T-helper 1 cell treated with Interleukin-12 subunit alpha and Interleukin-12 subunit beta and Interleukin-4 antibody, amounts not matched to agents 30 ng/mL and 1 ng/mL, for 36 hours (primary cell): ENCODE measurements at regions not wholly inside any gene's neighbourhood (a gene's known extent, or its start where the extent isn't known, plus 50 kb on each side); places are given as distances from the start of the nearest gene placed in this dataset.
"Not testable (repeated sequence)": the region's sequence is repeated elsewhere in the genome, so short reads cannot be mapped to it uniquely, and the experiment has no call there.

Experiments
- intact Hi-C: fragments of 100-400 bp; cut with micrococcal nuclease; formaldehyde crosslinking; loops from one replicate; pipeline ENCODE4 v1.15.1; 2024

DNA sequence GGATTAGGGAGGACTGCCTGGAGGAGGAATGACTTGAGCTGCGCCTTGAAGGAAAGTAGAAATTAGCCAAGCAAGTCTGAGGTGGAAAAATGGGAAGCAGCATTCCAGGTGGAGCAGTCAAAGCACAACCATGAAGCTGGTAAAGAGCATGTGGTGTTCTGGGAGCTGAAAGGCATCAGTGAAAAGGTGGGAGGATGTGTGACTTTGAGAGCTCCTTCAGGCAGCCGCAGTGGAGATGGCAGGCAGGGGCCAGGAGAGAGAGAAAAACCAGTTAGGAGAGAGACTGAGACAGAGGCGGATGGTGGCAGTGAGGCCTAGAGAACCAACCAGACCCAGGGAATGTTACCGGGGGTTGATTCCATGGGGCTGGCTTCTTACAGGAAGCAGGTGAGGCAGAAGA lies 393.4 kb downstream of the MIAT start:
- intact Hi-C loops = no loop called here

- intact Hi-C loops = no loop called here
Measured at GRCh38 chr22:27051407-27051806, 394.0 kb downstream of the MIAT start.

- intact Hi-C loops = no loop called here
Measured at GRCh38 chr22:27057717-27058116, 400.3 kb downstream of the MIAT start.

DNA sequence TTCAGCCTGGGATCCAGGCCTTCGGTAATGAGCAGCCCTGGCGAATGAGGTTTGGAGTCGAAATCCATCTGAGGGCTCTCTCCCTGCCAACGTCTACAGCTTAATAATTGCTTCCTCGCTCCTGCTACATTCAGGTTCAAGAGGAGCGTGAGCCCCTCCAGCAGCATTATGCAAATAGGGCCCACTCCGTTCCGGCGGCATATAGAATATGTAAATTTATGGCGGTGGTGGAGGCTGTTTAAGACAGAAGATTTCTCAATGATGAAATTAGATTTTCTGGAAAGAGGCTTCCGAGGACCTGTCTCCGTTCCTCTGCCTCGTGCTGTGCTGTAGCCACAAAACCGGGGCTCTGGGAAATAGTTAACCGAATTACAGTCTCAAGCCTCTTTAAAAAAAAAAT lies 402.8 kb downstream of the MIAT start:
- intact Hi-C loops = no loop called here

- intact Hi-C loops = no loop called here
Measured at GRCh38 chr22:27062910-27063309, 405.5 kb downstream of the MIAT start.

GRCh38 chr22:27063406-27063805 lies 406.0 kb downstream of the MIAT start:
- intact Hi-C loops = no loop called here

DNA sequence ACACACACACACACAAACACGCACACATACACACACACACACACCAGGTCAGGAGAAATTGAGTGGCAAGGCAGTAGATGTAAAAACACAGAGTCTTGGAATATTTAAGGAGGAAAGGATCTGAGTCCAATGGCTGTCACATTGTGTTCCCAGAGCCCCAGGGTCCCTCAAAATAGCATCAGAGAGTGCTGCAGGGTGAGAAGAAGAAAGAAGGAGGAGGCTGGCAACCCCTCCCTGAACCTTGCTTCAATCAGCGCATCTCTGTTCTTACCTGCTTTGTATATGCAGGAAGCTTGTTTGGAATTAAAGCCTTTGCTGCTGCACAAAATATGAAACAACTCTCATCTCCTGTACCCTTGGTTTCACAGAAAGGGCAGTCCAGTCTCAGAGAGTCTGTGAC lies 406.5 kb downstream of the MIAT start:
- intact Hi-C loops = no loop called here

DNA sequence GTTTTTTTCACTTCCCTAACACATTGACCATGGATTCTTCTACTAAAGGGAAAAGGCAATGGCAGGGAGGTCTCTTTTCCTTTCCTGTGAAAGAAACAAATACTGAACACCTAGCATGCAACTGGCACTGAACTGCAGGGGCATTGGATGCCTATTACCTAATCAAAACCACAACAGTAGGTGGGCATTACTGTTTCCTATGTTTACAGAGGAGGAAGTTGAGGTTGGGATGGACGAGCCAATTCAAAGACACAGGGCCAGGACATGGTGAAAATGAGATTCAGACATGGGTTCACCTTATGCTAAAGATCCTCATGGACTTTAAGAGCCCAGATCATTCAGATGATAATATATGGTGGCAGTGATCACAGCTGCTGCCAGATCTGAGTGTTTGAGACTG lies 407.0 kb downstream of the MIAT start:
- intact Hi-C loops = no loop called here

DNA sequence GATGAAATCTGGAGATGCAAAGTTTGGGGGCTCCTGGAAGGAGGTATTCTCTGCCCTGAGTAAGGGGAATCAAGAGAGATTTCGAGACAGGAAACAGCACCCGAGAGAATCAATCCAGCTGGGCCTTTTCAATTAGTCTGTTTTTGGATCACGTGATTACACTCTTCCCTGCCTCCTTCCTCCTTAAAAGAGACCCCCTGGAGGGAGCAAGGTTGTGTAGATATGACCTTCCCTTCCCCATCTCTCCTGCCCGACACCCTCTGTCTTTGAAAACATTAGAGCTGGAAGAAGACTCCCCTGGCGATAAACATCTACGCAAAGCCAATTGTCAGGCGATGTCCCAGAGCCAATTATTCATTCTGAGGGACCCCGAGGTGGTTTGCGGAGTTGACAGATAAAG lies 407.9 kb downstream of the MIAT start:
- intact Hi-C loops = no loop called here

DNA sequence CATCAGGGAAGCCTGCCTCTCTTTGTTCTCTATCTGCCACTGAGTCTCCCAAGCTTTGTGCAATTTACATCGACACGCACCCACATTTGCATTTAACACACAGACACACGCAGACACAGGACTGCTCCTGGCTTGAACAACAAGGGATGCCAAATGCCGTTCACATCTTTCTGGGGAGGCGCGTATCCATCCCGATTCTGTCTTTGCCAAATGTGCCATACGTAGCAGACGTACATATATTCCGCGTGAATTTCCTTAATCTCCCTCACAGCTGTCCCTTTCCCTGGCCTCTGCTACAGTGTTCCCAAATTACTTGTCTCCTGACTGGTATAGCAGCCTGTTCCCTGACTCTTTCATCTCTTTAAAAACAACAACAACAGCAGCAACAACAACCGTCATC lies 409.5 kb downstream of the MIAT start:
- intact Hi-C loops = no loop called here

DNA sequence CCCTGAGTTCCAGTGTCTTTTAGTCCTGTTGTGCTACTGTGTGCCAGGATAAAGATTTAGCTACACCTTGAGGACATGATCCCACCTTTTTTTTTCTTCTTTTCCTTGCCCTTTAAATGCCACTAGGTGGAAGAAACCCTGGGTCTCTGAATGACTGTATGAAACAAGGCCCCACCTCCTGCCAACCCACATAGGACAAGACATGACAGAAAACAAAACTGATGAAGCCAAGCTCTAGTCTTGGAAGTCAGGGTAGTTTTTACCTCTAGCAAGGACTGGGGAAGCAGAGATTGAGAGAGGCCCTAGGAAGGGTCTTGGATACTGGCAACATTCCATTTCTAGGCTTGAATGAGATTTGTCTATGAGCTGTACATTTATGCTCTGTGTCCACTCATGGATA lies 410.7 kb downstream of the MIAT start:
- intact Hi-C loops = no loop called here

DNA sequence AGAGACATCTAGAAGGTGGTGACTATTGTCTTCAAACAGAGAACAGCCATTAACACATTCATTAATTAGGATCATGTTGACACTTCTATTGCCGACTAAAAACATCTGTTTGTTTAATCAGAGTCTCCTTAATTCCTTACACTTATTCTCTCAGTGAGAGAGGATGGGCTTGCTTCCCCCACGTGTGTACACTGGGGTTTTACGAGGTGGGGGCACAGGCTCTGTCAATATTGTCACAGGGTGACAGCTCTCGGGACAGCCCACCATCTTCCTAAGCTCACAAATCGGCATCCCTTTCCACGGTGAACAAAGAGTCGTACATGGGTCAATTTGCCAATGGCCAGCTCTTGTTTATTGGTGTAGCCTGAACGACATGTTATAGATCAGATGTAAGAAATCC lies 413.2 kb downstream of the MIAT start:
- intact Hi-C loops = no loop called here

DNA sequence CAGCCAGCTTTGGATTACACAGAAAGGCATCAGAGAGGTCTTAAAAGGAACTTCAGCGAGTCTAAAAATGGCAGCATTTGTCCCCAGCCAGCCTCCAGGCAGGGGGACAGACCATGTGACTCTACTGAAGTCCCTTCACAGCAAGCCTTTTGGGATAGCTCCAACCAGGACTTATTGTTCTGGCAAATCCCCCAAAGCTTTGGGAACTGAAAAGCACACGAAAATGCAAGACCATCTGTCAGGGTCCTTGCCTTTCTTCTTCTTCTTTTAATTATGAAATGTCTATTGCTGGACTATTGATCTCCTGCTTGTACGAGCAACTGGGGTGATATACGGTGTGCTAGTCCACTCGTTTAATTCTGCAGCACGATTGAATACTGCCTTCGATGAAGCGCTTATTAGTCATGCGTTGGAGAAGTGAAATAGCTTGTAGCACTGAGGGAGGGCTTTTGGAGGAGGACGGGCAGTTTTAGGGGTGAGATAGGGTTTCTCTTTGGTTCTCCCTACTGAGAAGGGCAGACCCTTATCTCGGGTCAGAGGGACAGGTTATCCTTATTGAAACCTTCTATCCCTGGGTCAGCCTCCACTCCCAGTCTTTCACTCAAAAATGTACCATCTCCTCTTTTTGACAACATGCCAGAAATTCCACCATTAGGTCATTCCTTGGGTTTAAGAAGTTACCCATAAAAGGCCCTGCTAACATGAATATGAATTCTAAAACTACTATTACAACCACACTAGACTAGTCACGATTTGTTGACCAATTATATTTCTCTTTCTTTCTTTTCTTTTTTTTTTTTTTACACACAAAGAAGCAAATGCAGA lies 416.4 kb downstream of the MIAT start:
- intact Hi-C loops = no loop called here

GRCh38 chr22:27075028-27075678 lies 417.8 kb downstream of the MIAT start:
- intact Hi-C loops = no loop called here

DNA sequence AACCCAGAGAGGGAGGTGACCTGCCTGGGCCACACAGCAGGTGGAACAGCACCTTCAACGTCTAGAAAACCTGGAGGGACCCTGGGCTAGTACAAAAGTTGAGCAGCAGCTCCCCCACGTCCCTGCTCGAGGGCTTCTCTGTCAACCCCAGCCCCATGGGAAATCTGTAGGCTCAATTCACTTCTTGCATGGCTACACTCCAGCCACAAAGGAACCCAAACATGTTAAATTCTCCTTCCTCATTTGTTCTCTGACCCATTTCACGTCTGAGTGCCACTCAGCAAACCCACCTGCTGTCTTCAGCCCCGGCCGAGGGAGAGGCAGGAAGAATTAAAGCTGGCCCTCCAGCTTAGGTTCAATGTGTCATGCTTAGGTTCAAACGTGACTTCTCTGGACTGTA lies 418.5 kb downstream of the MIAT start:
- intact Hi-C loops = no loop called here

DNA sequence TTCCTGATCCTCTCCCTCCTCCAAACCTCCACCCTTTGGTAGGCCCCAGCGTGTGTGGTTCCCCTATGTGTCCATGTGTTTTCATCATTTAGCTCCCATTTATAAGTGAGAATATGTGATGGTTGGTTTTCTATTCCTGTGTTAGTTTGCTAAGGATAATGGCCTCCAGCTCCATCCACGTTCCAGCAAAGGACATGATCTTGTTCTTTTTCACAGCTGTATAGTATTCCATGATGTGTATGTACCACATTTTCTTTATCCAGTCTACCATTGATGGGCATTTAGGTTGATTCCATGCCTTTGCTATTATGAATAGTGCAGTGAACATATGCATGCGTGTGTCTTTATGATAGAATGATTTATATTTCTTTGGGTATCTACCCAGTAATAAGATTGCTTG lies 420.7 kb downstream of the MIAT start:
- intact Hi-C loops = not testable (repeated sequence)

DNA sequence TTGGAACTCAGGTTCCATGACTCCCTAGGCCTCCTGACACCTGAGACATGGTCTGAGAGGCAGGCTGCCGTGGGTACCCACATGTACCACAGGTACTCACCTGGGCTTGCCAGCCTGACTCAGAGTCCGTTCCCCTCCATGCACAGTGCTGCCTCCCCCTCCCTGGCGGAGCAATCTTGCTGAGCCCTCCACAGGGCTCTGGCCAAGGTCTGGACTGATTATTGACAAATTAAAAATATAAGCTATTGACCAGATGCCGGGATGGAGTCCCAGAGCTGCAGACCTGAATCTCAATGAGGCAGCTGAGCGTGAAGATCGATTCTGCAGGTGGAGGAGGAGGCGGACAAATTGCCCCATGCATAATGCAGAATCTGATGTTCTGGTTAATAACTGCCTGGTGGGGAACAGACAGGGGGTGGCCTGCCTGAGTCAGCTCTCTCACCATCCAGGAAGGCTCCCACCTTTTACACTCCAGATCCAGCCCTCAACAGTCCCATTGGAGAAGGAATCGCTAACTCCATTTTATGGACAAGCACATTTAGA lies 422.7 kb downstream of the MIAT start:
- intact Hi-C loops = no loop called here

- intact Hi-C loops = no loop called here
Measured at GRCh38 chr22:27080863-27081262, 423.5 kb downstream of the MIAT start.

DNA sequence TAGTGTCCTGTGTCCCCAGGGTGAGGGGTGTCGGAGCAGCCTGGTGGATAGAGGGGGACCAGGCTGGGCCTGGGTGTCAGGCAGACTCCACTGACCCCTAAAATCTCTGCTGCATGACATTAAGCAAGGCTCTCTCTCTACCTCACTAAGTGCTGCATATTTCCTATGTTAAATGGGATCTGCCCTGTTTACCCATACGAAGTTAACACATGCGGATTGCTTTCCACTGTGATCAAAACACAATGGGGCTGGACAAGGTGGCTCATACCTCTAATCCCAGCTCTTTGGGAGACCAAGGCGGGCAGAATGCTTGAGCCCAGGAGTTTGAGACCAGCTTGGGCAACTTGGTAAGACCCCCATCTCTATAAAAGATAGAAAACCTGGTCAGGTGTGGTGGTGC lies 426.2 kb downstream of the MIAT start:
- intact Hi-C loops = no loop called here

DNA sequence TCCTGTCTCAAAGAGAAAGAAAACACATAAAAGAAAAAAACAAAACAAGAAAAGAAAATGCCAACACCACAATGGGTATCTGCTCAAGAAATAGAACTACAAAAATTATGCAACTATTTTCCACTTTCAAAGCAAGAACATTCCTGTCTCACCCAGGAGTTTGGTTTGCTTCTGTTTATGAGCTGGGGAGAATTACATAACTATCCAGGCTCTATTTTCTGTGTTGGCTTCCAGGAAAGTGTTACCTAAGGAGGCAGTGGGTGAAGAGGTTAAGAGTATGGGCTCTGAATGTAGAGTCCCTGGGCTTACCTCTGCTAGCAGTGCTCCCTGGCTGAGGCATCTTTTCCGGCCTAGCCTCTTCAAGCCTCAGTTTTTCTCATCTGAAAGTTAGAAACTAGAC lies 426.7 kb downstream of the MIAT start:
- intact Hi-C loops = no loop called here

DNA sequence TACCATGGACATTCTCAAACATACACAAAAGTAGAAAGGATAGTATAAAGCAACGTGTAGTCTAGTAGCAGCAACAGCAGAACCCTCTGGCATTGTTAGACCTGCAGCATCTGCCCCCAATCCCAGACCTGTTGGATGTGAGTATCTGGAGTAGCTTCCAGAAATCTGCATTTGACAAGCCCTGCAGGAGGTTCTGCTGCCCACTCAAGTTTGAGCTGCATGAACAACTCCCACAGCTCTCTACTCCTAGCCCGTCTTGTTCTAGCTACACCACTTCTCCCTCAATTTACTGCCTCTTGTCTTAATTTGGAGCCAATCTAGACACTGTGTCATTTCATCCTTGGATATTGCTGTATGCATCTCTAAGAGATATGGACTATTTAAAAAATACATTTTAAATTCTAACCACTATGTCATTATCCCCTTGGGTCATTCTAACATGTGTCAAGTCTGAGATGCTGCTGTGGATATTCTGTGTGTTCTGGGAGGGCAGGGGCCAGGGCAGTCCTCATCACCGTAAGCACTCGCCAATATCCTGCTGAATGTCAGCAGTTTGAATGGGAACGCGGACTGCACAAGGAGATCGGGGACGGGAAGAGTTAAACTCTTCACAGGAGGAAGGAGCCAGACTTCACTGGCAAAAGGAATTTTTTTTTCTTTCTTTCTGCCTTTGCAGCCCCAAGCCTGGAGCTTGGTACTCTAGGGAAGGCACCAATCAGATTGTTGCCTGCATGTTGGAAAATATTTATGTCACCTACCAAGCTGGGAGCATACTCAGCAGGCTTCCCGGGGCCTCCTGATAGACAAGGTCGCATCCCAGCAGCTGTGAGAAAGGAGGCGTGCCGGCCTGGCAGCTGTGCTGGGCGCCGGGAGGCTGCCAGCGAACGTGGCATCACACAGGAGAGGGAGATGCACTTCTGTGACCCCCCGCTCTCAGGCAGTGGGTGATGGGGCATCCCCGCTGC lies 429.0 kb downstream of the MIAT start:
- intact Hi-C loops = no loop called here

- intact Hi-C loops = no loop called here
Measured at GRCh38 chr22:27087051-27087450, 429.7 kb downstream of the MIAT start.
